Heart left ventricle (tissue), 16 donors: ENCODE measurements at regions not wholly inside any gene's neighbourhood (a gene's known extent, or its start where the extent isn't known, plus 50 kb on each side); places are given as distances from the start of the nearest gene placed in this dataset.

Experiments
- ATAC-seq, 4 donors: fragments of 200-7000 bp; cut with Tn5 transposase; one replicate each; pipeline ENCODE4 v1.9.1; 2020 to 2022; ENCODE audit warnings: moderate library complexity in 4 of 4, mild to moderate bottlenecking in 3 of 4, moderate number of reproducible peaks in 1 of 4
- DNase-seq, 5 donors: peaks; one replicate each; pipeline ENCODE4 v3.0.0-alpha.2; 2020
- H3K27ac ChIP-seq, 12 donors: fragments of 200-600 bp; sonication (generic) in 4 of 12; one replicate each; pipeline versions ENCODE4 v1.5.0 to v1.8.0; 2016 to 2022; ENCODE audit warnings: mild to moderate bottlenecking in 2 of 12
- H3K27me3 ChIP-seq, 9 donors: fragments of 200-600 bp; sonication (generic) in 2 of 9; one replicate each; pipeline versions ENCODE4 v1.5.1 to v1.8.0; 2016 to 2022; ENCODE audit warnings: mild to moderate bottlenecking in 3 of 9
- H3K36me3 ChIP-seq, 9 donors: fragments of 200-600 bp; sonication (generic) in 2 of 9; one replicate each; pipeline versions ENCODE4 v1.5.0 to v1.8.0; 2018 to 2022; ENCODE audit warnings: mild to moderate bottlenecking in 2 of 9
- H3K4me1 ChIP-seq, 12 donors: fragments of 200-600 bp; sonication (generic) in 4 of 12; one replicate each; pipeline versions ENCODE4 v1.5.0 to v1.8.0; 2016 to 2022; ENCODE audit warnings: mild to moderate bottlenecking in 3 of 12
- H3K4me3 ChIP-seq, 12 donors: fragments of 200-600 bp; sonication (generic) in 4 of 12; one replicate each; pipeline versions ENCODE4 v1.5.0 to v1.8.0; 2017 to 2022; ENCODE audit warnings: mild to moderate bottlenecking in 9 of 12, moderate library complexity in 4 of 12
- H3K9me3 ChIP-seq, 12 donors: fragments of 200-600 bp; sonication (generic) in 4 of 12; one replicate each; pipeline versions ENCODE4 v1.5.0 to v1.8.0; 2016 to 2022; ENCODE audit warnings: mild to moderate bottlenecking in 1 of 12
- POLR2A ChIP-seq, 2 donors: fragments of 450-650 bp; IDR thresholded peaks; one replicate each; pipeline ENCODE4 v1.6.1; 2017; ENCODE audit warnings: antibody characterized with exemption in 2 of 2, mild to moderate bottlenecking in 2 of 2, moderate library complexity in 2 of 2
- WGBS, 4 donors: extraction: QIAGEN DNeasy Blood & Tissue Kit in 2 of 4; methylation state at CpG; one replicate each; pipeline versions ENCODE4 v1.1.5 to v1.1.7; 2013 to 2018; 5-methylcytosine and 5-hydroxymethylcytosine counted together
- intact Hi-C, 10 donors: fragments of 100-400 bp; cut with DNase I; formaldehyde crosslinking; loops; one replicate each; pipeline versions ENCODE4 v1.11.1 to v1.14.2; 2022
- TF ChIP-seq, protein P1 (sequence below), 12 donors: fragments of 200-600 bp; sonication (generic) in 4 of 12; IDR thresholded peaks; one replicate each; pipeline versions ENCODE4 v1.5.0 to v1.8.0; 2018 to 2022; ENCODE audit warnings: antibody characterized with exemption in 12 of 12, mild to moderate bottlenecking in 5 of 12
- donor health status: ischemic (EF 13 %, LVEDD 7.1; RV severe dilation, severe dysfunction).
- donor health status: healthy with polysubstance abuse.
- donor health status: DM: no; HTN: yes; CAD: no.
- donor health status: DM: no; HTN: no; CAD: no.
- donor health status: ischemic (EF 25% LVEDD 6.9; RV normal size, moderate dysfunction).
- donor health status: ischemic (EF 25% LVEDD 5.7; RV mildly dilated, moderate dysfunction).
- donor health status: healthy.
- donor health status: DM: yes; HTN: yes; CAD: no.
- donor health status: ischemic (EF 35%, LVEDD 5.7; RV mildly dilated, moderate dysfunction).
- donor health status: nonischemic (EF 11% LVEDD 7.7; RV severe dilation, severe dysfunction).
- donor health status: DM: yes; HTN: yes; CAD: no.
- donor health status: PGD.
- donor health status: ischemic (EF 29% LVEDD 5.4; RV normal size, mild dysfunction).
- donor health status: nonischemic (EF 23%, LVEDD 6.1; RV moderate dilation, normal function).

- WGBS, 4 donors: 68 to 85% (median 75%) methylated on average over 2 of the region's 2 CpGs
- Histone ChIP-seq H3K4me1 (no peaks in the 10 kb centered on the region), H3K9me3 (peaks cover 0 to 7% (median 0%) of the 10 kb centered on the region in 12 donors), H3K27me3 (peaks cover 0 to 6% (median 0%) of the 10 kb centered on the region in 9 donors), H3K4me3 (no peak overlapping the region), H3K27ac (no peak overlapping the region), H3K36me3 (no peaks in the 10 kb centered on the region)
- TF ChIP-seq, protein P1, sequence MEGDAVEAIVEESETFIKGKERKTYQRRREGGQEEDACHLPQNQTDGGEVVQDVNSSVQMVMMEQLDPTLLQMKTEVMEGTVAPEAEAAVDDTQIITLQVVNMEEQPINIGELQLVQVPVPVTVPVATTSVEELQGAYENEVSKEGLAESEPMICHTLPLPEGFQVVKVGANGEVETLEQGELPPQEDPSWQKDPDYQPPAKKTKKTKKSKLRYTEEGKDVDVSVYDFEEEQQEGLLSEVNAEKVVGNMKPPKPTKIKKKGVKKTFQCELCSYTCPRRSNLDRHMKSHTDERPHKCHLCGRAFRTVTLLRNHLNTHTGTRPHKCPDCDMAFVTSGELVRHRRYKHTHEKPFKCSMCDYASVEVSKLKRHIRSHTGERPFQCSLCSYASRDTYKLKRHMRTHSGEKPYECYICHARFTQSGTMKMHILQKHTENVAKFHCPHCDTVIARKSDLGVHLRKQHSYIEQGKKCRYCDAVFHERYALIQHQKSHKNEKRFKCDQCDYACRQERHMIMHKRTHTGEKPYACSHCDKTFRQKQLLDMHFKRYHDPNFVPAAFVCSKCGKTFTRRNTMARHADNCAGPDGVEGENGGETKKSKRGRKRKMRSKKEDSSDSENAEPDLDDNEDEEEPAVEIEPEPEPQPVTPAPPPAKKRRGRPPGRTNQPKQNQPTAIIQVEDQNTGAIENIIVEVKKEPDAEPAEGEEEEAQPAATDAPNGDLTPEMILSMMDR (IDR thresholded peaks at IDR 0.05): no peak
- no peak for TF ChIP-seq POLR2A (IDR thresholded peaks at IDR 0.05)
- DNase-seq (no peak), ATAC-seq (no peak)
- intact Hi-C loops: no loop called here
Observed at GRCh38 chr14:97369901-97370300, 572.7 kb downstream of the VRK1 start.

GRCh38 chr14:97376310-97376709, 579.1 kb downstream of the VRK1 start:
- TF ChIP-seq, protein P1 (IDR thresholded peaks at IDR 0.05): no peak
- no peak for TF ChIP-seq POLR2A (IDR thresholded peaks at IDR 0.05)
- no peaks in the 10 kb centered on the region for H3K36me3 ChIP-seq
- H3K27me3 ChIP-seq: peaks cover 0 to 20% (median 4%) of the 10 kb centered on the region in 9 donors
- H3K4me3 ChIP-seq: no peak overlapping the region
- H3K4me1 ChIP-seq: no peaks in the 10 kb centered on the region
- intact Hi-C loops: no loop called here
- no peaks in the 10 kb centered on the region for H3K9me3 ChIP-seq
- ATAC-seq (no peak), DNase-seq (no peak)
- 70 to 83% (median 78%) methylated on average over 3 of the region's 3 CpGs for WGBS, 4 donors
- no peak overlapping the region for H3K27ac ChIP-seq

GRCh38 chr14:97377550-97377949, 580.4 kb downstream of the VRK1 start:
- Histone ChIP-seq H3K36me3 (no peaks in the 10 kb centered on the region), H3K27me3 (peaks cover 0 to 20% (median 4%) of the 10 kb centered on the region in 9 donors)
- 55 to 69% (median 61%) methylated on average over 5 of the region's 5 CpGs for WGBS, 4 donors

GRCh38 chr14:97379091-97379531, 581.9 kb downstream of the VRK1 start:
- Histone ChIP-seq H3K4me3 (no peak overlapping the region), H3K4me1 (no peaks in the 10 kb centered on the region), H3K9me3 (peaks cover 0 to 3% (median 0%) of the 10 kb centered on the region in 12 donors), H3K27me3 (peaks cover 0 to 24% (median 2%) of the 10 kb centered on the region in 9 donors), H3K36me3 (no peaks in the 10 kb centered on the region), H3K27ac (peak overlapping the region in 1 of 12 donors; percentile 40)
- ATAC-seq (no peak), DNase-seq (no peak)
- WGBS, 4 donors: 33 to 39% (median 37%) methylated on average over 7 of the region's 7 CpGs
- intact Hi-C loops: no loop called here
- TF ChIP-seq, protein P1 (IDR thresholded peaks at IDR 0.05): no peak
- TF ChIP-seq POLR2A (IDR thresholded peaks at IDR 0.05): no peak

More at GRCh38 chr14:97377550-97377949, 580.4 kb downstream of the VRK1 start:
- ATAC-seq (no peak), DNase-seq (no peak)
- H3K4me3 ChIP-seq: no peak overlapping the region
- no peak overlapping the region for H3K27ac ChIP-seq
- intact Hi-C loops: no loop called here
- H3K9me3 ChIP-seq: peaks cover 0 to 3% (median 0%) of the 10 kb centered on the region in 12 donors
- no peak for TF ChIP-seq POLR2A (IDR thresholded peaks at IDR 0.05)
- TF ChIP-seq, protein P1 (IDR thresholded peaks at IDR 0.05): no peak
- no peaks in the 10 kb centered on the region for H3K4me1 ChIP-seq
